Spinal cord (tissue), 9 donors: ENCODE measurements at regions not wholly inside any gene's neighbourhood (a gene's known extent, or its start where the extent isn't known, plus 50 kb on each side); places are given as distances from the start of the nearest gene placed in this dataset.
A peak's percentile ranks its signal among the peaks of the same experiment; 100 is the strongest.
"Not testable (repeated sequence)": the region's sequence is repeated elsewhere in the genome, so short reads cannot be mapped to it uniquely, and the experiment has no call there.

Source experiments
- DNase-seq, 6 donors: peaks; one replicate each; pipeline versions ENCODE4 v3.0.0 to v3.0.0-alpha.2; 2013 to 2015; ENCODE audit warnings: low spot score in 6 of 6, low read depth in 4 of 6
- H3K27ac ChIP-seq: one replicate; pipeline ENCODE4 v1.5.1; 2013; ENCODE audit warnings: low read depth, low read length, control low read depth
- H3K27me3 ChIP-seq: one replicate; pipeline ENCODE4 v1.6.1; 2013; ENCODE audit warnings: low read length; ENCODE audit not compliant: control insufficient read depth, insufficient read depth
- H3K36me3 ChIP-seq: one replicate; pipeline ENCODE4 v1.6.1; 2013; ENCODE audit warnings: low read length; ENCODE audit not compliant: control insufficient read depth, insufficient read depth
- H3K4me1 ChIP-seq: one replicate; pipeline ENCODE4 v1.6.1; 2013; ENCODE audit warnings: low read length; ENCODE audit not compliant: control insufficient read depth, insufficient read depth
- H3K4me3 ChIP-seq: one replicate; pipeline ENCODE4 v1.5.1; 2013; ENCODE audit warnings: low read depth, low read length, control low read depth
- H3K9me3 ChIP-seq: one replicate; pipeline ENCODE4 v1.6.1; 2013; ENCODE audit warnings: low read length; ENCODE audit not compliant: control insufficient read depth, insufficient read depth
- WGBS: methylation state at CpG from one replicate; pipeline ENCODE4 v1.1.5; 2013; ENCODE audit warnings: missing lambda C conversion rate; ENCODE audit not compliant: insufficient coverage; 5-methylcytosine and 5-hydroxymethylcytosine counted together
- donor health status: healthy.

DNA sequence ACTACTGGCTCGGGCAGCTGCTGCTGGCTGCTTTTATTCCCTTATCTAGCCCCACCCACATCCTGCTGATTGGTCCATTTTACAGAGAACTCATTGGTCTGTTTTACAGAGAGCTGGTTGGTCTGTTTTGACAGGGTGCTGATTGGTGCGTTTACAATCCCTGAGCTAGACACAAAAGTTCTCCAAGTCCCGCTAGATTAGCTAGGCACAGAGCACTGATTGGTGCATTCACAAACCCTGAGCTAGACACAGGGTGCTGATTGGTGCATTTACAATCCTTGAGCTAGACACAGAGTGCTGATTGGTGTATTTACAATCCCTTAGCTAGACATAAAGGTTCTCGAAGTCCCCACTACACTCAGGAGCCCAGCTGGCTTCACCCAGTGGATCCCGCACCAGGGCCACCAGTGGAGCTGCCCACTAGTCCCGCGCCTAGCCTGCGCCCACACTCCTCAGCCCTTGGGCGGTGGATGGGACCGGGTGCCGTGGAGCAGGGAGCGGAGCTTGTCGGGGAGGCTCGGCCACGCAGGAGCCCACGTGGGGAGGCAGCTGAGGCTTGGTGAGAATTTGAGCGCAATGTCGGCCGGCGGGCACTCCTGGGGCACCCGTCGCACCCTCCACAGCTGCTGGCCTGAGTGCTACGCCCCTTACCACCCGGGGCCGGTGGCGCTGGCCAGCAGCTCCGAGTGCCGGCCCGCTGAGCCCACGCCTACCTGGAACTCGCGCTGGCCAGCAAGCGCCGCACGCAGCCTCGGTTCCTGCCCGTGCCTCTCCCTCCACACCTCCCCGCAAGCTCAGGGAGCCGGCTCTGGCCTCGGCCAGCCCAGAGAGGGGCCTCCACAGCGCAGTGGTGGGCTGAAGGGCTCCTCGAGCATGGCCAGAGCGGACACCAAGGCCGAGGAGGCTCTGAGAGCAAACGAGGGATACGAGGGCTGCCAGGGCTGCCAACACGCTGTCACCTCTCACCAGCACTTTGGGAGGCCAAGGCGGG is 91.1 kb upstream of the HS3ST2 start:
- H3K27me3 ChIP-seq, H3K36me3 ChIP-seq, H3K27ac ChIP-seq, H3K4me1 ChIP-seq, DNase-seq, H3K9me3 ChIP-seq, H3K4me3 ChIP-seq: not testable (repeated sequence)
- WGBS: 93% methylated on average over 43 of the region's 48 CpGs

DNA sequence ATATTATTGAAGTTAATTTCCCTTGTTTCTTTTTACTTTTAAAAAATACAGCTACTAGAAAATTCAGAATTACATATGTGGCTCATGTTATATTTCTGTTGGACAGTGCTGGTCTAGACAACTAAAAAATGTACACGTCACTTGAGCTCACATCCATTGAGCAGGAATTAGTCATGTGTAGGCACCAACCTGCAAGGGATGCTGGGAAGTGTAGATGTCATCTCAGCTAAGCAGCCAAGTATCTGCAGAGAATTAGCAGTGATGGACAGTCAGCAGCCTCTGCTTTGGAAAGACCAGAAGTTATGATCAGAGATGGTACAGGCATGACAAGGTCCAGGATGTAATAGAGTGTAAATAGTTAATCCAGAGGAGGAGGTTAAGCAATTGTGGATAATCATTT is 87.1 kb upstream of the HS3ST2 start:
- Histone ChIP-seq H3K27me3 (no peaks in the 10 kb centered on the region), H3K4me1 (no peaks in the 10 kb centered on the region), H3K27ac (no peak overlapping the region), H3K4me3 (no peak overlapping the region), H3K9me3 (no peaks in the 10 kb centered on the region), H3K36me3 (no peaks in the 10 kb centered on the region)
- DNase-seq: no peak
- WGBS: 90% methylated on average over 1 of the region's 1 CpG

DNA sequence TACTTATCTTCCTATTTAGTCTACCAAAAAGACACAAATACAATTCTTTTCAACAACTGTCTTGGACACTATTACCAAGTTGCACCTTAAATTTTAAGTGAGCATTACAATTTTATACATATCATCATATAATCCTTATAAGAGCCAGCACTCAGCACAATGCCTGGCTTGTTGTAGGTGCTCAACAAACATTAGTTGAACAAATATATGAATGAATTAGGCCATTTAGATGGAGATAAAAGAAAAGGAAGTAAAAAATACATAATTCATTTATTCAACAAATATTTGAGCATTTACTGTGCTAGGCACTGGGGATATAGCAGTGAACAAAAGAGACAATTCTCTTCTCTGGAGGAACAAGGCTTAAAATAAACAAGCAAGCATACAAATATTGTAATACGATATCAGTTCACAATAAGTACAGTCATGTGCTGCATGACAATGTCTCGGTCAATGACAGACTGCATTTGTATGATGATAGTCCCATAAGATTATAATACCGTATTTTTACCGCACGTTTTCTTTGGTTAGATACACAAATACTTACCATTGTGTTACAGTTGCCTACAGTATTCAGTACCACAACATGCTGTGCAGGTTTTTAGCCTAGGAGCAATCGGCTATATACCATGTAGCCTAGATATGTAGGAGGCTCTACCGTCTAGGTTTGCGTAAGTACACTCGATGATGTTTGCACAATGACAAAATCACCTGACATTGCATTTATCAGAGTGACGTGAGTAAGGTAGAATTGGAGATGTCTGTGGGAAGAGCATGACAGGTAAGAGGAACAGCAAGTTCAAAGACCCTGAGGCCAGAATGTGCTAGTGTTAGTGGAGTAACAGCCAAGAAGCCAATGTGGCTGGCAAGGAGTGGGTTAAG is 86.4 kb upstream of the HS3ST2 start:
- H3K27ac ChIP-seq: no peak overlapping the region
- WGBS: 77% methylated on average over 1 of the region's 10 CpGs
- H3K4me3 ChIP-seq: no peak overlapping the region
- no peaks in the 10 kb centered on the region for H3K9me3 ChIP-seq
- H3K4me1 ChIP-seq: no peaks in the 10 kb centered on the region
- no peaks in the 10 kb centered on the region for H3K27me3 ChIP-seq
- no peaks in the 10 kb centered on the region for H3K36me3 ChIP-seq
- DNase-seq: no peak

DNA sequence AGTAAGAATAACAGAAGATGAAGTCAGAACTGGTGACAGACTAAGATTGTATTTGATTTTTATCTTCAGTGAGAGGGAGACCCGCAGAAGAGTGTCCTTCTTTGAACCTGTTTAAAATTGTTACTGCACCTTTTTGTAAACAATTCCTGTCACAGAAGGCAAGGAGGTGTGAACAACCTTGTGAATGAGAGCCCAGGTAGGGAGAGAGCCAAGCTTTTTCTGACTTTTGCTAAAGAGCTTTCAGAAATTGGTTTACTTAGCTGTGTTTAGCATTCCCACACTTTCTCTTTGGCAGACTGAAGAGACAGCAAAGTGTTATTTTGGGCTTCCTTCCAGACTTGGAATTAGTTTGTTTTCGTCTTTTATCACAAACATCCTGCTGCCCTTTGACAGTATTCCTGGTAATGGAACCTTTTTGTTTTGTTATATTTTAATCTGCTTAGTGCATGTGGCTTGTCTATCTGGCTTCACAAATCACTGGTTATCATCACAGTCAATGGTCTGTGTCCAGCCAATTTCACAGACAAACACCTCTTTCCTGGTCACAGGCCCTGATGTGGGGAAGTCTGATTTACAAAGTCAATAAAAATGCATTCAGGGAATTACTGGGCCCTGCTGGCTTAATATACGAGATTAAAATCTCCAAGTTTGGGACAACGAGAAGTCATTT is 85.7 kb upstream of the HS3ST2 start:
- H3K27ac ChIP-seq: no peak overlapping the region
- H3K27me3 ChIP-seq: no peaks in the 10 kb centered on the region
- no peaks in the 10 kb centered on the region for H3K4me1 ChIP-seq
- peak in 2 of 6 donors; percentile 50 to 77 for DNase-seq
- no peaks in the 10 kb centered on the region for H3K9me3 ChIP-seq
- no peak overlapping the region for H3K4me3 ChIP-seq
- H3K36me3 ChIP-seq: no peaks in the 10 kb centered on the region
- WGBS: 75% methylated on average over 3 of the region's 4 CpGs

DNA sequence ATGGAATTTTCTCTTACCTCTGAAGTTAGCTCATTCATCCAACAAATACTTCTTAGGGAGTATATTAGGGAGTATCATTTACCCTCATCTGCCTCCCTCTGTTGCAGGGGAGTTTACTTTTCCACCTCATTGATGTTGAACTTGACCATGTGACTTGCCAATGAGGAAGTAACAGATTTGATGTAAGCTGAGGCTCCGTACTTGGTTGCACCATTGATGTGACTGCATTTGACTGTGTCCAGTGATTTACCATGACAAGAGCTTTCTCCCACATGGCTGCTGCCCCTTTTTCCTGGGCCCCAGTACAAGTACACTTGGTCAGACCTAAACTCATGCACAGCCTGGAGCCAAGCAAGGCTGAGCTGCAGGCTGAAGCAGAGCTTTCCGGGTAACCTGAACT is 81.6 kb upstream of the HS3ST2 start:
- Histone ChIP-seq H3K27me3 (no peaks in the 10 kb centered on the region), H3K27ac (no peak overlapping the region), H3K4me3 (no peak overlapping the region), H3K9me3 (no peaks in the 10 kb centered on the region), H3K4me1 (peaks cover 6% of the 10 kb centered on the region), H3K36me3 (no peaks in the 10 kb centered on the region)
- 68% methylated on average over 2 of the region's 2 CpGs for WGBS
- DNase-seq: no peak

DNA sequence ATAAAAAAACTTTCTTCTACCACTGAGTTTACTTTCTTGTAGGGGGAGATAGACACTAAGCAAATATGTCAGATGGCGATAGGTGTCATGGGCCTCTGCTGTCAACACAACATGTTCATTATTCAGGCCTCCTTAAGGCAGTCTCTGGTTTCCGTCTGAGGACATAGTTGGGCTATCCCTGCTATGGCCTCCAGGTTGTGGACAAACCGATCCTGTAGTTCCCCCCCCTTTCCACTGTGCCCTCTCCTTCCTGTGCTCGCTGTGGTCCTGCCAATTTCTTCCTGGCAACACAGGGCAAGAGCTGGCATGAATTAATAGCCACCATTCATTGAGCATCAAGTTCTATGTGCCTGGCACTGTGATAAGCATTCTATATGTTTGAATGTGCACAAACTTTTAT is 81.0 kb upstream of the HS3ST2 start:
- WGBS: 78% methylated on average over 3 of the region's 4 CpGs
- DNase-seq: no peak
- Histone ChIP-seq H3K27ac (no peak overlapping the region), H3K36me3 (no peaks in the 10 kb centered on the region), H3K4me3 (no peak overlapping the region), H3K9me3 (no peaks in the 10 kb centered on the region), H3K27me3 (no peaks in the 10 kb centered on the region), H3K4me1 (peaks cover 6% of the 10 kb centered on the region)

DNA sequence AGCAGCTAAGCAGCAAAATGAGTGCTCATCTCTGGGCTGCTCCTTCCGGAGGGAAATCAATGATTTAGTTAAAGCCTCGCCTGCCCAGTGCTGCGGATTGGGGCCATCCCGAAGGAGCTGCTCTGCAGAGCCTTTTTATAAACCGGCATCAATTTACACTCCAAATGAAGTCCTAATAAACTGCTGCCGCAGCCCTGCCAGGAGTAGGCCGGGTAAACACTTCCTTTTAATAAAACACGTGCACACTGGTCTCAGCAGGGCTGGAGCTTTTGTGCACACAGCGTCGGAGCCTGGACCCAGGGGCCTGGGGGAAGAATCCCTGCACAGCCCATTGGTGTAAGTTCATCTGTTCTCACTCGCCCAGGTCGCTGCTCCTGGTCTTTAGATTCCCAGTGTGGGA is 79.6 kb upstream of the HS3ST2 start:
- peak in 2 of 6 donors; percentile 25 to 63 for DNase-seq
- 11% methylated on average over 12 of the region's 12 CpGs for WGBS
- no peaks in the 10 kb centered on the region for H3K36me3 ChIP-seq

DNA sequence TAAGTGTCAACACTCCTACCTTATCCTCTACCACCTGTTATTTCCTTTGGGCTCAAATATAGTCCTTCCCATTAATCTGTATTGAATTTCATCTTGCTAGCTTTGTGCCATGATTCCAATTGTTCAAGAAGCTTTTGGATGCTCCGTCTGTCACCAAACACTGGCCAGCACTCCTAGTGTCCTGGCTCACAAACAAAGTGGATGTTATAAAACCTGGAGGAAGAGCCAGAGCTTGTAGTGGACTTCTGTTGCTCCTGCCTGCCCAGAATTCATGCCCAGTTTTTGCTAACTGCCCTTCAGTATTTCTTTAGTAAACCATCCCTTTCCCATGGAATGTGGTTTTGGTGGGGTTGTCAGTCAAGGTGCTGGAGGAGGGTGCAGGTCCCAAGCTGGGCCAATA is 77.2 kb upstream of the HS3ST2 start:
- no peak overlapping the region for H3K27ac ChIP-seq
- no peak overlapping the region for H3K4me3 ChIP-seq
- 67% methylated on average over 1 of the region's 1 CpG for WGBS
- H3K4me1 ChIP-seq: peaks cover 6% of the 10 kb centered on the region
- no peaks in the 10 kb centered on the region for H3K27me3 ChIP-seq
- no peaks in the 10 kb centered on the region for H3K9me3 ChIP-seq
- no peak for DNase-seq
- H3K36me3 ChIP-seq: no peaks in the 10 kb centered on the region

More for the DNA sequence above, 79.6 kb upstream of the HS3ST2 start:
- H3K27ac ChIP-seq: no peak overlapping the region
- no peaks in the 10 kb centered on the region for H3K27me3 ChIP-seq
- H3K4me3 ChIP-seq: no peak overlapping the region
- peaks cover 6% of the 10 kb centered on the region for H3K4me1 ChIP-seq
- no peaks in the 10 kb centered on the region for H3K9me3 ChIP-seq

DNA sequence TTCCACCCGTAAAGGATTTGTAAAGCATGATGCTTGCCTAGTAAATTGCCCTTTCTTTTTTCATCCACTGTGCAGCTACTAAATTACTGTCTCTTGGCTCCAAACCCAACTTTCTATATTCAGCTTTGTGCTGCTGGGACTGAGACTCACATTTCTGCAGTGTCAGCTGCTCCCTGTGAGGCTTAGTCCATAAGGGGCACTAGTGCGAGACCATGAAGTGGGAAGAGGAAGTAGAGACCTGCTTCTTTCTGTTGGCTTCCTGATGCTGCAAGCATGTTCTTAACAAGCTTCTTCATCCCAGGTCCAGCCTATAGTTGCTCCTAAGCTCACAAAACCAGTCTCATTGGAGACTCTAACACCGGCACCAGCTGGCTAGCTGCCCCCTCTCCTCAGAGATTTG is 74.9 kb upstream of the HS3ST2 start:
- peak in 2 of 6 donors; percentile 16 to 40 for DNase-seq
- 52% methylated on average over 2 of the region's 3 CpGs for WGBS
- no peaks in the 10 kb centered on the region for H3K36me3 ChIP-seq
- no peaks in the 10 kb centered on the region for H3K27me3 ChIP-seq
- no peak overlapping the region for H3K4me3 ChIP-seq
- H3K27ac ChIP-seq: no peak overlapping the region
- H3K9me3 ChIP-seq: no peaks in the 10 kb centered on the region
- peaks cover 6% of the 10 kb centered on the region for H3K4me1 ChIP-seq
